ENCODE measurements at regions not wholly inside any gene's neighbourhood (a gene's known extent, or its start where the extent isn't known, plus 50 kb on each side); places are given as distances from the start of the nearest gene placed in this dataset.

GRCh38 chr13:55660851-55661250 lies 1479.9 kb upstream of the PRR20A start:
- Histone ChIP-seq H3K9me3 (no peaks in the 10 kb centered on the region), H3K4me3 (replicated peaks in 1 of 3) (no peak overlapping the region), H3K36me3 (no peaks in the 10 kb centered on the region), H3K4me1 (no peaks in the 10 kb centered on the region), H3K27me3 (no peaks in the 10 kb centered on the region), H3K27ac (no peak overlapping the region)
- intact Hi-C loops (cut with DNase I) = no loop called here
- TF ChIP-seq POLR2A (IDR thresholded peaks at IDR 0.05) = no peak
- TF ChIP-seq, protein P1, sequence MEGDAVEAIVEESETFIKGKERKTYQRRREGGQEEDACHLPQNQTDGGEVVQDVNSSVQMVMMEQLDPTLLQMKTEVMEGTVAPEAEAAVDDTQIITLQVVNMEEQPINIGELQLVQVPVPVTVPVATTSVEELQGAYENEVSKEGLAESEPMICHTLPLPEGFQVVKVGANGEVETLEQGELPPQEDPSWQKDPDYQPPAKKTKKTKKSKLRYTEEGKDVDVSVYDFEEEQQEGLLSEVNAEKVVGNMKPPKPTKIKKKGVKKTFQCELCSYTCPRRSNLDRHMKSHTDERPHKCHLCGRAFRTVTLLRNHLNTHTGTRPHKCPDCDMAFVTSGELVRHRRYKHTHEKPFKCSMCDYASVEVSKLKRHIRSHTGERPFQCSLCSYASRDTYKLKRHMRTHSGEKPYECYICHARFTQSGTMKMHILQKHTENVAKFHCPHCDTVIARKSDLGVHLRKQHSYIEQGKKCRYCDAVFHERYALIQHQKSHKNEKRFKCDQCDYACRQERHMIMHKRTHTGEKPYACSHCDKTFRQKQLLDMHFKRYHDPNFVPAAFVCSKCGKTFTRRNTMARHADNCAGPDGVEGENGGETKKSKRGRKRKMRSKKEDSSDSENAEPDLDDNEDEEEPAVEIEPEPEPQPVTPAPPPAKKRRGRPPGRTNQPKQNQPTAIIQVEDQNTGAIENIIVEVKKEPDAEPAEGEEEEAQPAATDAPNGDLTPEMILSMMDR (IDR thresholded peaks at IDR 0.05) = no peak
- DNase-seq = no peak
- WGBS, 2 donors = 27 to 40% methylated on average over 1 of the region's 1 CpG

- no peak overlapping the region for H3K4me3 ChIP-seq (replicated peaks in 1 of 3)
- WGBS, 2 donors = 88 to 89% methylated on average over 5 of the region's 5 CpGs
- no peak overlapping the region for H3K27ac ChIP-seq
- no peak for DNase-seq
- intact Hi-C loops (cut with DNase I) = no loop called here
- H3K36me3 ChIP-seq = no peaks in the 10 kb centered on the region
- H3K4me1 ChIP-seq = no peaks in the 10 kb centered on the region
- no peaks in the 10 kb centered on the region for H3K27me3 ChIP-seq
- no peak for TF ChIP-seq POLR2A (IDR thresholded peaks at IDR 0.05)
- TF ChIP-seq, protein P1 (IDR thresholded peaks at IDR 0.05) = no peak
- H3K9me3 ChIP-seq = no peaks in the 10 kb centered on the region
Measured at GRCh38 chr13:55661505-55661904, 1479.2 kb upstream of the PRR20A start.

DNA sequence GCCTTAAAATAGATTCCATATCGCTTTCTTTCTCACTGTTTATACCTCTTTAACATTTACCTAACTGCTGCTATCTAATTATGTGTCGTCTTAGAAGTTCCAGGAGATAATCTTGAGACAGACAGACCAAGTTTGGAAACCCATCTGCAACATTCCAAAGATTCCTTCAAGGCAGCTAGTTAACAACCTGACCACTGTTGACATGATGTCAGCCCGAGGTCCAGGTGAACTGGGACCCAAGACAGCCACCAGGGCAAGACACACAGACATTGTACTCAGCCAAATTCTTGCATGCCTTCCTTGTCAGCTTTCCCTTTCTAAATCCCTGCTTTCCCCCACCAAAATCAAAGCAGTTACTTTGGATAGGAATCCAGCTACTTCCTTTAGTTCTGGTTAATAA lies 1476.5 kb upstream of the PRR20A start:
- Histone ChIP-seq H3K27me3 (no peaks in the 10 kb centered on the region), H3K27ac (no peak overlapping the region), H3K4me3 (replicated peaks in 1 of 3) (no peak overlapping the region), H3K4me1 (no peaks in the 10 kb centered on the region), H3K9me3 (no peaks in the 10 kb centered on the region), H3K36me3 (no peaks in the 10 kb centered on the region)
- WGBS, 2 donors = 35 to 48% methylated on average over 3 of the region's 3 CpGs
- DNase-seq = no peak
- intact Hi-C loops (cut with DNase I) = no loop called here
- no peak for TF ChIP-seq POLR2A (IDR thresholded peaks at IDR 0.05)
- TF ChIP-seq, protein P1 (IDR thresholded peaks at IDR 0.05) = no peak

GRCh38 chr13:55669051-55669450 lies 1471.7 kb upstream of the PRR20A start:
- no peaks in the 10 kb centered on the region for H3K36me3 ChIP-seq
- H3K27ac ChIP-seq = no peak overlapping the region
- WGBS, 2 donors = 67 to 70% methylated on average over 1 of the region's 1 CpG
- no peak overlapping the region for H3K4me3 ChIP-seq (replicated peaks in 1 of 3)
- H3K4me1 ChIP-seq = no peaks in the 10 kb centered on the region
- no peak for TF ChIP-seq POLR2A (IDR thresholded peaks at IDR 0.05)
- TF ChIP-seq, protein P1 (IDR thresholded peaks at IDR 0.05) = no peak
- intact Hi-C loops (cut with DNase I) = no loop called here
- H3K27me3 ChIP-seq = no peaks in the 10 kb centered on the region
- DNase-seq = no peak
- H3K9me3 ChIP-seq = no peaks in the 10 kb centered on the region

- Histone ChIP-seq H3K4me3 (replicated peaks in 1 of 3) (no peak overlapping the region), H3K9me3 (no peaks in the 10 kb centered on the region), H3K27ac (no peak overlapping the region), H3K27me3 (no peaks in the 10 kb centered on the region), H3K36me3 (no peaks in the 10 kb centered on the region), H3K4me1 (no peaks in the 10 kb centered on the region)
- 97 to 98% methylated on average over 2 of the region's 2 CpGs for WGBS, 2 donors
- no peak for DNase-seq
- intact Hi-C loops (cut with DNase I) = no loop called here
- TF ChIP-seq POLR2A (IDR thresholded peaks at IDR 0.05) = no peak
- TF ChIP-seq, protein P1 (IDR thresholded peaks at IDR 0.05) = no peak
Measured at GRCh38 chr13:55673910-55674309, 1466.8 kb upstream of the PRR20A start.

All from thyroid gland (tissue), 4 donors.